HEK293T (cell line): ENCODE measurements at regions not wholly inside any gene's neighbourhood (a gene's known extent, or its start where the extent isn't known, plus 50 kb on each side); places are given as distances from the start of the nearest gene placed in this dataset.

Experiments used
- CTCF ChIA-PET: fragments of 350-600 bp; formaldehyde crosslinking; extraction: SDS; loops from one replicate; lab custom pipeline; 2021; ENCODE audit warnings: antibody characterized with exemption, inconsistent platforms; lab: Yijun Ruan, JAX
- POLR2A ChIA-PET: fragments of 350-600 bp; formaldehyde crosslinking; extraction: SDS; loops from one replicate; lab custom pipeline; 2020; ENCODE audit warnings: antibody characterized with exemption, inconsistent platforms; lab: Yijun Ruan, JAX
- DNase-seq: peaks from one replicate; pipeline ENCODE4 v3.0.0; 2012; ENCODE audit warnings: mixed read lengths; ENCODE audit errors: extremely low spot score
- ARNT ChIP-seq: fragments of 450-650 bp; IDR thresholded peaks from 2 replicates; pipeline ENCODE4 v1.6.1; 2017; ENCODE audit warnings: mild to moderate bottlenecking
- BHLHE40 ChIP-seq: fragments of 450-650 bp; IDR thresholded peaks from 2 replicates; pipeline ENCODE4 v1.6.1; 2016; ENCODE audit warnings: mild to moderate bottlenecking, moderate library complexity, borderline replicate concordance
- CTBP1 ChIP-seq: fragments of 450-650 bp; IDR thresholded peaks from 2 replicates; pipeline ENCODE4 v1.6.1; 2016; ENCODE audit warnings: borderline replicate concordance
- ELF4 ChIP-seq: fragments of 450-650 bp; IDR thresholded peaks from 2 replicates; pipeline ENCODE4 v1.6.1; 2017; ENCODE audit warnings: antibody characterized with exemption
- FOXA1 ChIP-seq: fragments of 450-650 bp; IDR thresholded peaks from 2 replicates; pipeline ENCODE4 v1.6.1; 2016; ENCODE audit warnings: mild to moderate bottlenecking
- FOXK2 ChIP-seq: fragments of 450-650 bp; IDR thresholded peaks from 2 replicates; pipeline ENCODE4 v1.6.1; 2016; ENCODE audit warnings: mild to moderate bottlenecking
- FOXM1 ChIP-seq: fragments of 450-650 bp; IDR thresholded peaks from 2 replicates; pipeline ENCODE4 v1.6.1; 2017; ENCODE audit warnings: mild to moderate bottlenecking, borderline replicate concordance
- HDGF ChIP-seq: fragments of 450-650 bp; IDR thresholded peaks from 2 replicates; pipeline ENCODE4 v1.6.1; 2017; ENCODE audit warnings: antibody characterized with exemption, borderline replicate concordance
- L3MBTL2 ChIP-seq: fragments of 450-650 bp; conservative IDR thresholded peaks from 2 replicates; pipeline ENCODE4 v1.6.1; 2016; ENCODE audit warnings: mild to moderate bottlenecking
- LEF1 ChIP-seq: fragments of 450-650 bp; IDR thresholded peaks from 2 replicates; pipeline ENCODE4 v1.6.1; 2017; ENCODE audit warnings: mild to moderate bottlenecking, borderline replicate concordance
- NFRKB ChIP-seq: fragments of 450-650 bp; IDR thresholded peaks from 2 replicates; pipeline ENCODE4 v1.6.1; 2016; ENCODE audit warnings: mild to moderate bottlenecking, moderate library complexity
- SP1 ChIP-seq: fragments of 450-650 bp; IDR thresholded peaks from 2 replicates; pipeline ENCODE4 v1.6.1; 2017
- SUZ12 ChIP-seq: fragments of 450-650 bp; IDR thresholded peaks from 2 replicates; pipeline ENCODE4 v1.6.1; 2016; ENCODE audit warnings: mild to moderate bottlenecking
- TARDBP ChIP-seq: fragments of 450-650 bp; IDR thresholded peaks from 2 replicates; pipeline ENCODE4 v1.6.1; 2016
- ZNF384 ChIP-seq: fragments of 450-650 bp; IDR thresholded peaks from 2 replicates; pipeline ENCODE4 v1.6.1; 2016
- TF ChIP-seq, protein P1 (sequence below): fragments of 450-650 bp; IDR thresholded peaks from 2 replicates; pipeline ENCODE4 v1.6.1; 2016

GRCh38 chr10:10886861-10887531, 130.7 kb upstream of the CELF2 start:
- TF ChIP-seq ELF4: no peak
- no peak for TF ChIP-seq HDGF
- no peak for TF ChIP-seq LEF1
- TF ChIP-seq SP1: no peak
- no peak for TF ChIP-seq TARDBP
- TF ChIP-seq NFRKB: no peak
- no peak for TF ChIP-seq FOXM1
- TF ChIP-seq SUZ12: no peak
- TF ChIP-seq FOXA1: no peak
- POLR2A ChIA-PET: no interaction called here
- no peak for DNase-seq
- CTCF ChIA-PET: no interaction called here

DNA sequence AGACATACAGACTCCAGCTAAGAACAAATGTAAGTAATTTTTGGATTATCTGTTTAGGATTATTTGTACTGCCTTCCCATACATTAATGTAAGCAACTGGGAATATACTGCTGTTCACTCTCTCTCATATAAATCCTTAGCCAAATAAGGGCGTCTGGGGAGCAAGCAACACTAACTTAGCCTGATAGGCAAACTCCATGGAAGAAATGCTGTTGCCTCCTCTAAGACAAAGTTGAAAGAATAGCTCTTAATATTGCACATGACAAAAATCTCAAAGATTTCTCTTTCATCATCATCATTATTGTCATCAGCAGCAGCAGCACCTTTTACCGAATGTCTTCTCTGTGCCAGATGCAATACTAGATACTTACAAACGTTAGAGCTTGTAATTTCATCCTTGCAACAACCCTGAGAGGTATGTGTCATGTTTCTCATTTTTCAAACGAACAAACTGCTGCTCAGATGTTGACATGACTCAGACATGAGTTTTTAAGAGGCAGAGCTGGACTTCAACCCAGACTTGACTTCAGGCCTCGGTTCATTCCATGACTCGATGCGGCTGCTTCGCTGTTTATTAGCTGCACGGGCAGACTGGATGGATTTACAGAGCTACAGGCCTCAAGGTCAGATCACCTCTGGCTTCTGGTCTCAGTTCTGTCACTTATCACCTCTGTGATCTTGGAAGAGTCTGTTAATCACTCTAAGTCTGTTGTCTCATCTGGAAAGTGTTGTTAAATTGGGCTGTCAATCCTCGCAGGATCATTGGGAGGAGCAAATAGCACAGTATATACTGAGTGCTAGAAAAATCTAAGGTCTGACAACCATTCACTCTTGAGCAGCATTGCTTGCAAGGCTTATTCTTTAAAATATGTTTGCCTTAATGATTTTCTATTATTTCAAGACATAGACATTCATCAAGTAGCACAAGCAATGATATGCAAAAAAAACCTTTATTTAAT, 126.3 kb upstream of the CELF2 start:
- ChIA-PET POLR2A (interaction anchor here (0.6 to 1.6 kb wide), 2 partner anchors 128 to 634 kb away, joined by 3 read pairs; no protein-coding TSS in a partner anchor), CTCF (interaction anchor here (1.4 kb wide), 1 partner anchor 144 kb away, joined by 5 read pairs; no protein-coding TSS in a partner anchor)
- no peak for DNase-seq
- TF ChIP-seq CTBP1 (no peak), SP1 (no peak), NFRKB (no peak), HDGF (no peak), BHLHE40 (no peak), TARDBP (no peak), FOXM1 (no peak), LEF1 (no peak), ARNT (no peak), SUZ12 (no peak), L3MBTL2 (no peak)
- TF ChIP-seq, protein P1, sequence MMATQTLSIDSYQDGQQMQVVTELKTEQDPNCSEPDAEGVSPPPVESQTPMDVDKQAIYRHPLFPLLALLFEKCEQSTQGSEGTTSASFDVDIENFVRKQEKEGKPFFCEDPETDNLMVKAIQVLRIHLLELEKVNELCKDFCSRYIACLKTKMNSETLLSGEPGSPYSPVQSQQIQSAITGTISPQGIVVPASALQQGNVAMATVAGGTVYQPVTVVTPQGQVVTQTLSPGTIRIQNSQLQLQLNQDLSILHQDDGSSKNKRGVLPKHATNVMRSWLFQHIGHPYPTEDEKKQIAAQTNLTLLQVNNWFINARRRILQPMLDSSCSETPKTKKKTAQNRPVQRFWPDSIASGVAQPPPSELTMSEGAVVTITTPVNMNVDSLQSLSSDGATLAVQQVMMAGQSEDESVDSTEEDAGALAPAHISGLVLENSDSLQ: no peak

- TF ChIP-seq HDGF: no peak
- TF ChIP-seq L3MBTL2: no peak
- TF ChIP-seq, protein P1: no peak
- ChIA-PET POLR2A (no interaction called here), CTCF (no interaction called here)
- DNase-seq: no peak
Observed at GRCh38 chr10:10892290-10892875, 125.3 kb upstream of the CELF2 start.

DNA sequence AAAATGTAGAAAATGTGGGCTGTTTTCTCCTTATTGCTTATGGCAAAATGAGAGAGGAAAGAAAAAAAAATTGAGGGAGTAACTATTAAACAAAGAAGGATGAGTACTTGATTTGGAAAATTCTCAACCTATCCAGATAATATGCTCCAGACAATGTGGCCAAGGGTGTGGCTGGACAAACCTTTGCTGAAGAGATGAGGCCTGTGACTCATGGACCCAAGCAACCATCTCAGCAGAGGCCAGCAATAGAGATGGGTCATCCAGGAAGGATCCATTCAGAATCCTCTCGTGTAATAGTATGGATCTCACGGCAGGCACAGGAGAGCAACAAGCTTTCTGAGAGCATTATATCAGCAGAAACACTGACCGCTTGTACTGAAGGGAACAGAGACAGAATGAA, 120.3 kb upstream of the CELF2 start:
- ChIA-PET CTCF (no interaction called here), POLR2A (no interaction called here)

DNA sequence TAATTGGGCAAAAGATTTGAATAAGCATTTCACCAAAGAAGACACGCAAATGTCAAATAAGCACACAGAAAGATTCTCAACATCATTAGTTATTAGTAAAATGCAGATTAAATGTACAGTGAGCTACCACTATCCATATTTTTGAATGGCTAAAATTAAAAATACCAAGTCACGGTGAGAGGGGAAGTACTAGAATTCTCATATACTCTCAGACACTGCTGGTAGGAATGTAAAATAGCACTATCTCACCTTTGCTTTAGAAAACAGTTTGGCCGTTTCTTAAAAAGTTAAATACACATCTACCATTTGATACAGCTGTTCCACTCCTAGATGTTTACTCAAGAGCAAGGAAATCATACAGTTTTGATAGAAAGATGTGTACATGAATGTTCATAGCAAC, 115.8 kb upstream of the CELF2 start:
- DNase-seq: no peak
- ChIA-PET CTCF (no interaction called here), POLR2A (no interaction called here)
- TF ChIP-seq SUZ12: no peak
- TF ChIP-seq SP1: no peak
- TF ChIP-seq ZNF384: no peak
- no peak for TF ChIP-seq HDGF
- TF ChIP-seq, protein P1: no peak
- TF ChIP-seq BHLHE40: no peak
- no peak for TF ChIP-seq FOXK2
- TF ChIP-seq ARNT: no peak
- TF ChIP-seq ELF4: no peak
- no peak for TF ChIP-seq FOXA1
- TF ChIP-seq LEF1: no peak
- TF ChIP-seq FOXM1: no peak
- TF ChIP-seq TARDBP: no peak
- TF ChIP-seq CTBP1: no peak
- TF ChIP-seq NFRKB: no peak

More for the DNA sequence above, 120.3 kb upstream of the CELF2 start:
- no peak for DNase-seq
- no peak for TF ChIP-seq TARDBP
- no peak for TF ChIP-seq ELF4
- TF ChIP-seq, protein P1: no peak
- no peak for TF ChIP-seq FOXK2
- no peak for TF ChIP-seq SUZ12
- TF ChIP-seq SP1: no peak
- no peak for TF ChIP-seq HDGF
- TF ChIP-seq ZNF384: no peak
- no peak for TF ChIP-seq ARNT
- TF ChIP-seq FOXA1: no peak
- TF ChIP-seq FOXM1: no peak
- TF ChIP-seq NFRKB: no peak
